H1 (cell line): ENCODE measurements at regions not wholly inside any gene's neighbourhood (a gene's known extent, or its start where the extent isn't known, plus 50 kb on each side); places are given as distances from the start of the nearest gene placed in this dataset.
A peak's percentile ranks its signal among the peaks of the same experiment; 100 is the strongest.

Source experiments
- CTCF ChIA-PET: fragments of 300-600 bp; sonication (Branson Sonifier 250); formaldehyde crosslinking; loops from one replicate; lab custom pipeline; 2021; ENCODE audit not compliant: partially characterized antibody; lab: Charles Lee
- POLR2A ChIA-PET: fragments of 300-600 bp; sonication (Branson Sonifier 250); formaldehyde crosslinking; loops from one replicate; lab custom pipeline; 2021; ENCODE audit warnings: inconsistent platforms; ENCODE audit not compliant: partially characterized antibody; lab: Charles Lee
- DNase-seq, 2 experiments: peaks; one replicate each; pipeline versions ENCODE4 v3.0.0 to v3.0.0-alpha.2; 2010 to 2022; ENCODE audit warnings: low spot score in 2 of 2, low read depth in 1 of 2, mixed read lengths in 1 of 2
- FAIRE-seq: peaks from 2 replicates; lab custom pipeline; 2011; peaks lifted over from hg19 to GRCh38; lab: Jason Lieb, UNC
- H2AFZ ChIP-seq: 2 replicates; pipeline ENCODE4 v1.8.1; 2012; ENCODE audit warnings: low read length, inconsistent platforms
- H2AK5ac ChIP-seq: 2 replicates; pipeline ENCODE4 v1.6.1; 2013; ENCODE audit warnings: low read depth, low read length
- H2BK120ac ChIP-seq: replicated peaks from 2 replicates; pipeline ENCODE3; 2013; ENCODE audit warnings: low read depth, low read length, inconsistent platforms
- H2BK12ac ChIP-seq: 2 replicates; pipeline ENCODE4 v1.6.1; 2013; ENCODE audit warnings: low read depth, low read length
- H2BK15ac ChIP-seq: 2 replicates; pipeline ENCODE4 v1.6.1; 2013; ENCODE audit warnings: low read length
- H2BK20ac ChIP-seq: 2 replicates; pipeline ENCODE4 v1.6.1; 2013; ENCODE audit warnings: low read length
- H2BK5ac ChIP-seq: 2 replicates; pipeline ENCODE4 v1.6.1; 2013; ENCODE audit warnings: low read depth, low read length
- H3K14ac ChIP-seq: 2 replicates; pipeline ENCODE4 v1.6.1; 2013; ENCODE audit warnings: inconsistent platforms; ENCODE audit not compliant: insufficient read length
- H3K18ac ChIP-seq: 2 replicates; pipeline ENCODE4 v1.6.1; 2013; ENCODE audit warnings: low read length; ENCODE audit errors: extremely low read depth
- H3K23ac ChIP-seq: 2 replicates; pipeline ENCODE4 v1.6.1; 2013; ENCODE audit warnings: inconsistent platforms; ENCODE audit not compliant: insufficient read length
- H3K23me2 ChIP-seq: 2 replicates; pipeline ENCODE4 v1.6.1; 2013; ENCODE audit warnings: low read depth, low read length
- H3K27ac ChIP-seq: 2 replicates; pipeline ENCODE4 v1.6.1; 2011; ENCODE audit warnings: low read depth, low read length, inconsistent platforms
- H3K27me3 ChIP-seq, 4 experiments: replicated peaks in 1 of 4; 1 replicate in 1 of 4; 2 replicates in 3 of 4; pipeline versions ENCODE4 v1.6.1 to v1.8.1; 2011 to 2013; ENCODE audit warnings: low read length in 3 of 4, mild to moderate bottlenecking in 3 of 4, inconsistent platforms in 2 of 4, mixed read lengths in 2 of 4, moderate library complexity in 1 of 4; ENCODE audit not compliant: control insufficient read depth in 3 of 4, insufficient read depth in 3 of 4; ENCODE audit errors: extremely low read depth in 1 of 4
- H3K36me3 ChIP-seq, 4 experiments: 2 replicates each; pipeline versions ENCODE4 v1.6.1 to v1.8.1; 2011 to 2013; ENCODE audit warnings: mild to moderate bottlenecking in 4 of 4, low read length in 3 of 4, moderate library complexity in 2 of 4, control low read depth in 1 of 4, inconsistent platforms in 1 of 4; ENCODE audit not compliant: insufficient read depth in 4 of 4, control insufficient read depth in 2 of 4
- H3K4ac ChIP-seq: replicated peaks from 2 replicates; pipeline ENCODE3; 2013; ENCODE audit warnings: low read length, low read depth, mixed read lengths, inconsistent platforms; ENCODE audit not compliant: insufficient read length
- H3K4me1 ChIP-seq, 4 experiments: replicated peaks in 1 of 4; 1 replicate in 1 of 4; 2 replicates in 3 of 4; pipeline versions ENCODE4 v1.6.1 to v1.8.1; 2011 to 2013; ENCODE audit warnings: low read length in 3 of 4, inconsistent platforms in 2 of 4, mixed read lengths in 1 of 4; ENCODE audit not compliant: insufficient read depth in 4 of 4, control insufficient read depth in 3 of 4
- H3K4me2 ChIP-seq, 2 experiments: 2 replicates each; pipeline versions ENCODE4 v1.6.1 to v1.8.1; 2011 to 2013; ENCODE audit warnings: low read depth in 2 of 2, low read length in 2 of 2, control low read depth in 1 of 2, inconsistent platforms in 1 of 2, mild to moderate bottlenecking in 1 of 2; ENCODE audit not compliant: insufficient read depth in 1 of 2
- H3K4me3 ChIP-seq, 4 experiments: fragments of 200-600, 300-600 bp in 1 of 4; sonication (generic), shearing (Covaris generic), sonication (Bioruptor Twin) in 1 of 4; 2 replicates each; pipeline versions ENCODE4 v1.5.1 to v1.8.1; 2011 to 2016; ENCODE audit warnings: low read length in 4 of 4, low read depth in 3 of 4, control low read depth in 2 of 4, inconsistent platforms in 2 of 4, mild to moderate bottlenecking in 2 of 4, mixed read lengths in 1 of 4, moderate library complexity in 1 of 4; ENCODE audit not compliant: insufficient read depth in 2 of 4; ENCODE audit errors: extremely low read depth in 1 of 4
- H3K56ac ChIP-seq: replicated peaks from 2 replicates; pipeline ENCODE3; 2013; ENCODE audit warnings: low read depth, mild to moderate bottlenecking, mixed read lengths, low read length, inconsistent platforms; ENCODE audit not compliant: insufficient read length
- H3K79me1 ChIP-seq: 2 replicates; pipeline ENCODE4 v1.6.1; 2013; ENCODE audit warnings: low read depth, low read length, control low read depth
- H3K79me2 ChIP-seq, 2 experiments: 2 replicates each; pipeline versions ENCODE4 v1.6.1 to v1.8.1; 2012 to 2013; ENCODE audit warnings: low read length in 2 of 2, mild to moderate bottlenecking in 2 of 2, inconsistent platforms in 1 of 2; ENCODE audit not compliant: insufficient read depth in 2 of 2, control insufficient read depth in 1 of 2
- H3K9ac ChIP-seq, 4 experiments: replicated peaks in 1 of 4; 1 replicate in 1 of 4; 2 replicates in 3 of 4; pipeline versions ENCODE4 v1.6.1 to v1.8.1; 2011 to 2013; ENCODE audit warnings: low read depth in 3 of 4, low read length in 3 of 4, control low read depth in 2 of 4, mild to moderate bottlenecking in 2 of 4, moderate library complexity in 2 of 4, inconsistent platforms in 1 of 4; ENCODE audit errors: extremely low read depth in 1 of 4
- H3K9me3 ChIP-seq, 2 experiments: 2 replicates each; pipeline versions ENCODE4 v1.6.1 to v1.8.1; 2012 to 2013; ENCODE audit warnings: mild to moderate bottlenecking in 2 of 2, moderate library complexity in 2 of 2, control low read depth in 1 of 2, inconsistent platforms in 1 of 2, low read depth in 1 of 2, low read length in 1 of 2, mixed read lengths in 1 of 2; ENCODE audit not compliant: insufficient read depth in 2 of 2
- H4K20me1 ChIP-seq, 2 experiments: replicated peaks in 1 of 2; 2 replicates each; pipeline versions ENCODE3 to v1.8.1; 2011 to 2013; ENCODE audit warnings: inconsistent platforms in 2 of 2, low read length in 2 of 2, mild to moderate bottlenecking in 1 of 2; ENCODE audit not compliant: insufficient read depth in 2 of 2, control insufficient read depth in 1 of 2
- H4K5ac ChIP-seq: 2 replicates; pipeline ENCODE4 v1.6.1; 2013; ENCODE audit warnings: low read length, low read depth, mixed read lengths, inconsistent platforms; ENCODE audit not compliant: insufficient read length
- H4K8ac ChIP-seq: 2 replicates; pipeline ENCODE4 v1.8.0; 2013; ENCODE audit warnings: mild to moderate bottlenecking, moderate library complexity, low read length, inconsistent platforms; ENCODE audit not compliant: insufficient read depth; ENCODE audit errors: extremely low read depth
- H4K91ac ChIP-seq: replicated peaks from 2 replicates; pipeline ENCODE3; 2013; ENCODE audit warnings: low read length, mixed read lengths, inconsistent platforms; ENCODE audit not compliant: insufficient read length
- CTCF ChIP-seq, 3 experiments: IDR thresholded peaks; 1 replicate in 2 of 3; 2 replicates in 1 of 3; pipeline versions ENCODE4 v1.5.1 to v1.6.1; 2011; ENCODE audit warnings: low read length in 3 of 3, mild to moderate bottlenecking in 3 of 3, inconsistent platforms in 2 of 3, low read depth in 1 of 3, moderate library complexity in 1 of 3; ENCODE audit not compliant: insufficient read depth in 1 of 3; ENCODE audit errors: control extremely low read depth in 1 of 3
- JUND ChIP-seq: IDR thresholded peaks from 2 replicates; pipeline ENCODE4 v1.6.1; 2011; ENCODE audit warnings: mild to moderate bottlenecking, improper control_type of control experiment, low read length
- RFX5 ChIP-seq: IDR thresholded peaks from 2 replicates; pipeline ENCODE4 v1.6.1; 2011; ENCODE audit warnings: low read depth, low read length, improper control_type of control experiment, borderline replicate concordance
- RNF2 ChIP-seq: fragments of 200-900, 300-1000 bp; sonication (generic); IDR thresholded peaks from 2 replicates; pipeline ENCODE4 v1.7.1; 2016; ENCODE audit warnings: borderline replicate concordance, low read depth, mild to moderate bottlenecking, antibody characterized with exemption, low read length; ENCODE audit not compliant: poor library complexity, severe bottlenecking; ENCODE audit errors: missing control alignments
- SIX5 ChIP-seq: IDR thresholded peaks from 2 replicates; pipeline ENCODE4 v1.6.1; 2011; ENCODE audit warnings: mild to moderate bottlenecking, low read depth, low read length
- SP1 ChIP-seq: IDR thresholded peaks from 2 replicates; pipeline ENCODE4 v1.6.1; 2011; ENCODE audit warnings: low read depth, low read length
- TEAD4 ChIP-seq: IDR thresholded peaks from 2 replicates; pipeline ENCODE4 v1.6.1; 2012; ENCODE audit warnings: low read depth, low read length, inconsistent platforms, mixed read lengths
- WGBS, 2 experiments: shearing (Covaris generic) in 1 of 2; methylation state at CpG; one replicate each; pipeline versions ENCODE4 v1.1.6 to v1.1.7; 2013 to 2015; ENCODE audit warnings: low lambda C conversion rate in 2 of 2, mixed read lengths in 2 of 2, inconsistent platforms in 1 of 2, low coverage in 1 of 2, missing lambda C conversion rate in 1 of 2; ENCODE audit not compliant: insufficient replicate concordance in 2 of 2, insufficient coverage in 1 of 2, insufficient read length in 1 of 2; ENCODE audit errors: extremely low coverage in 1 of 2, missing lambda C conversion rate in 1 of 2; 5-methylcytosine and 5-hydroxymethylcytosine counted together

GRCh38 chr1:163427279-163427678 is 105.5 kb downstream of the NUF2 start:
- Histone ChIP-seq H2AK5ac (no peak overlapping the region), H3K4me1 (peaks cover 0 to 11% (median 4%) of the 10 kb centered on the region in 4 experiments; a peak in 3 of 7 replicates), H2BK20ac (no peak overlapping the region), H3K27me3 (peaks cover 0 to 1% (median 0%) of the 10 kb centered on the region in 4 experiments; a peak in 1 of 7 replicates), H3K23ac (no peak overlapping the region), H3K4me2 (peak overlapping the region; percentile 19 to 29; a peak in 3 of 4 replicates), H2BK12ac (no peak overlapping the region), H3K9me3 (peaks cover 0 to 1% of the 10 kb centered on the region in 2 experiments; a peak in 1 of 4 replicates), H3K4ac (no peak overlapping the region), H3K18ac (no peak overlapping the region), H2BK5ac (no peak overlapping the region), H3K4me3 (peak overlapping the region in 1 of 4 experiments; percentile 16; a peak in 1 of 8 replicates), H3K14ac (no peak overlapping the region), H3K56ac (no peak overlapping the region), H2BK15ac (no peak overlapping the region), H2AFZ (no peak overlapping the region), H3K79me1 (no peaks in the 10 kb centered on the region), H3K27ac (no peak overlapping the region), H4K20me1 (no peaks in the 10 kb centered on the region), H3K9ac (no peak overlapping the region), H3K79me2 (no peaks in the 10 kb centered on the region), H2BK120ac (no peak overlapping the region), H3K23me2 (no peaks in the 10 kb centered on the region), H4K5ac (no peak overlapping the region), H4K8ac (no peak overlapping the region), H4K91ac (no peak overlapping the region), H3K36me3 (no peaks in the 10 kb centered on the region)
- CTCF ChIA-PET: interaction anchor here (0.5 kb wide), 1 partner anchor 113 kb away, joined by 3 read pairs; no protein-coding TSS in a partner anchor
- DNase-seq (no peak), FAIRE-seq (no peak)
- POLR2A ChIA-PET: no interaction called here
- 68% methylated on average over 3 of the region's 3 CpGs; no CpG with 5 or more reads in 1 of the 2 experiments for WGBS, 2 experiments
- no peak for TF ChIP-seq CTCF (IDR thresholded peaks at IDR 0.05; ENCODE audit: control extremely low read depth in 1 of 3, insufficient read depth in 1 of 3, low read depth in 1 of 3, low read length in 3 of 3)
- TF ChIP-seq RFX5: no peak
- TF ChIP-seq SP1: no peak
- TF ChIP-seq TEAD4: no peak
- TF ChIP-seq RNF2: no peak
- TF ChIP-seq JUND: no peak
- TF ChIP-seq SIX5: no peak
- TF ChIP-seq, all 59 proteins: peak for 0
